Duodenal mucosa (tissue), 2 donors: ENCODE measurements at regions not wholly inside any gene's neighbourhood (a gene's known extent, or its start where the extent isn't known, plus 50 kb on each side); places are given as distances from the start of the nearest gene placed in this dataset.

ENCODE experiments used
- H3K27ac ChIP-seq: one replicate; pipeline ENCODE4 v1.7.0; 2013; ENCODE audit warnings: low read depth, low read length
- H3K27me3 ChIP-seq, 2 donors: one replicate each; pipeline ENCODE4 v1.7.0; 2013; ENCODE audit warnings: low read length in 2 of 2, control low read depth in 1 of 2; ENCODE audit not compliant: insufficient read depth in 2 of 2, control insufficient read depth in 1 of 2
- H3K36me3 ChIP-seq, 2 donors: one replicate each; pipeline ENCODE4 v1.7.0; 2013; ENCODE audit warnings: low read length in 2 of 2, control low read depth in 1 of 2; ENCODE audit not compliant: insufficient read depth in 2 of 2, control insufficient read depth in 1 of 2
- H3K4me1 ChIP-seq, 2 donors: one replicate each; pipeline ENCODE4 v1.7.0; 2013; ENCODE audit warnings: low read length in 2 of 2, control low read depth in 1 of 2; ENCODE audit not compliant: insufficient read depth in 2 of 2, control insufficient read depth in 1 of 2
- H3K4me3 ChIP-seq, 2 donors: one replicate each; pipeline ENCODE4 v1.7.0; 2013; ENCODE audit warnings: low read length in 2 of 2, low read depth in 1 of 2
- H3K9ac ChIP-seq, 2 donors: one replicate each; pipeline ENCODE4 v1.7.0; 2013; ENCODE audit warnings: low read length in 2 of 2, low read depth in 1 of 2
- H3K9me3 ChIP-seq, 2 donors: one replicate each; pipeline ENCODE4 v1.7.0; 2013; ENCODE audit warnings: low read length in 2 of 2, control low read depth in 1 of 2; ENCODE audit not compliant: control insufficient read depth in 1 of 2

DNA sequence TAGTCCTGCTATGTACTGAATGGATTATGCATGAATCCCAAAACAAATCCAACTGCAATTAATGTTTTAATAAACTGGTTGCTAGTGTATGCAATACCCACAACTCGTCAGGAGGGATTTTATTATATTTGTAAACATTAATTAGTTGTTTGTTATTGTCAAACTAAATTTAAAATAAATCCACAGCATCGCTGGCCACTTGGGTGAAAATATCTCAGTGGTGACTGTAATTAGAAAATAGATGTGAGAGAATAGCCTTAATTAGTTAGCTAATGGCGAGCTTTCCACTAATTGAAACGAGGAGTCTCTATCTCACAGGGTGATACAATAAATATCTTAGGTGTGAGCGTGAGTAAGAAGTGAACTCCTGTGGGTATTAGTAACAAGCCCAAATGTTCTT lies 176.8 kb downstream of the LINC00237 start:
- no peaks in the 10 kb centered on the region for H3K4me1 ChIP-seq
- H3K36me3 ChIP-seq, result no peaks in the 10 kb centered on the region
- H3K4me3 ChIP-seq, result no peak overlapping the region
- no peak overlapping the region for H3K27ac ChIP-seq
- no peaks in the 10 kb centered on the region for H3K27me3 ChIP-seq
- H3K9me3 ChIP-seq, result no peaks in the 10 kb centered on the region
- no peak overlapping the region for H3K9ac ChIP-seq

DNA sequence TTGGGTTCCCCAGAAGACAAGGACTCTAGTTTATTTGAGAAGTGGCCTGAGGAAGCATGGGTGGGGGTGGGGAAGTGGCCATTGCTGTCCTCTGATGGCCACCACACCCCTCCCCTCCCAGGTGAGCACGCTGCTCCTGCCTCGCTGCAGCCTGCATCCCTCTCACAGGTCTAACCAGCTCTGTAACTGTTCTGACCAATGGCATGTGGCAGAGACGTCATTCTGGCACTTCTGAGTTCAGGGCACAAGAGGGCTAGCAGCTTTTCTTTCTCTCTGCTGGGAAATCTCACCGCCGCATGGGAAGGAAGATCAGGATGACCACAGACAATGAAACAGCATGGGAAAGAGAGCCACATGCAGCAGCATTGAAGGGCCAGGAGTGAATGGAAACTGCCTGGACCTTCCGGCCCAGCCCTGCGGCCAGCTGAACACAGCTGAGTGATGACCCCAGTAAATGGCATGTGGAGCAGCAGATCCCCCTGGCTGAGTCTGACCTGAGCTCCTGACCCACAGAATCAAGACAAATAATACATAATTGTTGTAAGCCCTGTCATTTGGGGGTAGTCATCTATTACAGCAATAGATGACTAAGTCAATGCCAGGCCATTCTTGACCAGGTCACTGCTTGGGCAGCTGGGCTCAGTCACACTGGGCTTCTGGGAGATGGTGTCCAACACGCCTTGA lies 179.8 kb downstream of the LINC00237 start:
- Histone ChIP-seq H3K9ac (no peak overlapping the region), H3K27me3 (peaks cover 0 to 3% of the 10 kb centered on the region in 2 donors), H3K4me1 (no peaks in the 10 kb centered on the region), H3K9me3 (no peaks in the 10 kb centered on the region), H3K27ac (no peak overlapping the region), H3K36me3 (no peaks in the 10 kb centered on the region), H3K4me3 (no peak overlapping the region)

DNA sequence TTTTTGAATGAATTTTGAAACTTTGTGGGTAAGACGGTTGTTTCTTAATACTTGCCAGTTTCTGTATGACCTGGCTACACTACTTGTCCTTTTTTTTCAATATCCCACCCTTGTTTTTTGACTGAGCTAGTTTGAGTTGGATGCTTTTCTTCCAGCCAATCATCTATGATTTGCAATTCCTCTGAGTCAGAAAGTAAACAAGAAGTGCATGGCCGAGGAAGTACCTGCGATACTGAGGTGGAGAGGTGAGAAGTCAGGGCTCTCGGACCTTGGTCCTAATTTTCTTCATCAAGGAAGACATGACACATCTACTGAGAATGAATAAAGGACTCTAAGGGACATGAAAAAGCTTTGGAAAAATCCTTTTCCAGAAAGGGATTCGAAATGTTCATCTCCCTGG lies 185.7 kb downstream of the LINC00237 start:
- Histone ChIP-seq H3K27me3 (peaks cover 0 to 3% of the 10 kb centered on the region in 2 donors), H3K27ac (no peak overlapping the region), H3K9me3 (peaks cover 0 to 5% of the 10 kb centered on the region in 2 donors), H3K4me1 (no peaks in the 10 kb centered on the region), H3K9ac (no peak overlapping the region), H3K4me3 (no peak overlapping the region), H3K36me3 (no peaks in the 10 kb centered on the region)

DNA sequence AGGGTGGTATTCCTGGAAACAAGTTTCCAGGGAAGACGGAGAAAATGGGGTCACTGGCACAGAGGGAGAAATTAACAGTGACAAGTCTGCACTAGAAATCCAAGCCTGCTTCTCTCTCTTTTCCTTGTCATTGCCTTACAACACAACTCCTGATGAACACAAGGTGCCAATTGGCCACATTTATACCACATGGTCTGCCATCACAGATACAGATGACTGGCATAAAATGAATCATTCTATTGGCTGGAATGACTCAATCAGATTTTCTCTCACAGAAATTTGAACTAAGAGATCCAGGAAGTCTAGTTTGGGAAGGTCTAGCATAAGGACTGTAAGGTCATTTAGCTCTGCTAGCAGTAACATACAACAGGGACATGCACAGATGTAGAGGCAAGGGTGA lies 190.3 kb downstream of the LINC00237 start:
- H3K4me3 ChIP-seq, result no peak overlapping the region
- peaks cover 0 to 5% of the 10 kb centered on the region in 2 donors for H3K9me3 ChIP-seq
- H3K27me3 ChIP-seq, result no peaks in the 10 kb centered on the region
- no peaks in the 10 kb centered on the region for H3K36me3 ChIP-seq
- no peak overlapping the region for H3K9ac ChIP-seq
- H3K27ac ChIP-seq, result no peak overlapping the region
- no peaks in the 10 kb centered on the region for H3K4me1 ChIP-seq

DNA sequence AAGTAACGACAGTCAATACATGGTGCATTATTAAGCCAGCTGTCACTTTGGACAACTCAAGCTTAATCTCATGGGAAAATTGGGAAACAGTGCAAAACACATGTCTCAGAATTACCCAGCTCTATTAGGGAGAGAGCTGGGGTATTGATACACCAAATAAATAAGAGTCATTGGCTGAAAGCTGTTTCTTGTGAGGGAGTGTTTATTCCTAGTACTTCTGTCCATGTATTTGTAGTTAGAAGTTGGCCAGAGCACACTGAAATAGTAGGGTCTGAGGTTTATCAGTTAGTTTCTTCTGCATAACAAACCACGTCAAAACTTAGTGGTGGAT lies 192.0 kb upstream of the RALGAPA2 start:
- Histone ChIP-seq H3K27ac (no peak overlapping the region), H3K4me3 (no peak overlapping the region), H3K36me3 (no peaks in the 10 kb centered on the region), H3K9ac (no peak overlapping the region), H3K4me1 (no peaks in the 10 kb centered on the region), H3K9me3 (no peaks in the 10 kb centered on the region), H3K27me3 (peaks cover 0 to 6% of the 10 kb centered on the region in 2 donors)

DNA sequence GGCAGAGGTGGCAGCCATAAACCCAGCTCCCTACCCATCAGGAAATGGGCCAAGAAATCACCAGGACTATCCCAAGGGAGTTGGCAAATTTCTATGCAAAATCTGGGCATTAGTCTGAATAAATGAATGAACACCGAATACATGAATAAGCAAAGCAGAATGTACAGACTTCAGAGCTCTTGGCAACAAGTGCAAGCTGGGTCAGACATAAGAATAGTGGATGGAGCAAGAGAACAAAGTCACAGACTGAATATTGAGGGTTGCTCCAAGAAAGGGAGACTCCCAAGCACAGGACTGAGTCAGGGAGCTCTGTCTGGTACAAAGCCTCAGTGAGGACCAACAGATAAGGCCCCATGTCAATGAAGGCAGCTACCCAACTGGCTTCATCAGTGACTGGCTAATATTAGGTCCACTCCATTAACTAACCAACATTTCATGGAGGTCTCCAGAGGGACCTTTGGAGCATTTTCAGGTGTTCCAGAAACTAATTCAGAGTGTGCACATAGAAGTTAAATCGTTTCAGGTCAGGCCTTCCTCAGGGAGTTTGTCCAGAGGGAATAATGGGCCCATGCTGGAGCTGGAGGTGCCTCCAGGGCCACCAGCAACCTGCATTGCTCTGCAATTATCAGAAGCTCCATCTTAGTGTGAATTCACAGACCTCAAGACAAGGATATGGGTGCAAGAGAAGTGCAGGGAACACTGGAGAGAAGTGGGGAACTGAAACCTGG lies 191.5 kb upstream of the RALGAPA2 start:
- Histone ChIP-seq H3K27ac (no peak overlapping the region), H3K27me3 (peaks cover 0 to 3% of the 10 kb centered on the region in 2 donors)

DNA sequence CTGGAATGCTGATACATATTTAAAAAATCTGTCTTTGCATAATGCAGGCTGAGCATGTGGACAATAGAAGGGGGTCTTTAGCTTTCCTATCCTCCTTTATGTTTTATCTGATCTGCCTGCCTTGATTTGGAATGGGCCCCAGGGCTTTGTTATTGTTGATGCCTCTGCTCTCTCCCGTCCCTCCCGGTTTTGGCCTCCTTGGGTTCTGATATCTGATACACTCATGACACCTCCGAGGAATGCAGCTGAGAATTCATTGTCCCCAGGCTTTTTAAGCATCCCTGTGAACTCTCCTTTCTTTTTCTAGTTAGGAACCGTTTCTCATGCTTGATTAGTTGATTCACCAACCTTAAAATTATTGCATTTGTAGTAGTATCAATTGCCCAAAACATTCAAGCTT lies 185.5 kb upstream of the RALGAPA2 start:
- Histone ChIP-seq H3K4me3 (no peak overlapping the region), H3K9me3 (no peaks in the 10 kb centered on the region), H3K9ac (no peak overlapping the region), H3K36me3 (no peaks in the 10 kb centered on the region), H3K27me3 (no peaks in the 10 kb centered on the region), H3K4me1 (no peaks in the 10 kb centered on the region), H3K27ac (no peak overlapping the region)

More for the DNA sequence above, 191.5 kb upstream of the RALGAPA2 start:
- Histone ChIP-seq H3K9ac (no peak overlapping the region), H3K4me1 (no peaks in the 10 kb centered on the region), H3K36me3 (no peaks in the 10 kb centered on the region), H3K9me3 (no peaks in the 10 kb centered on the region), H3K4me3 (no peak overlapping the region)

DNA sequence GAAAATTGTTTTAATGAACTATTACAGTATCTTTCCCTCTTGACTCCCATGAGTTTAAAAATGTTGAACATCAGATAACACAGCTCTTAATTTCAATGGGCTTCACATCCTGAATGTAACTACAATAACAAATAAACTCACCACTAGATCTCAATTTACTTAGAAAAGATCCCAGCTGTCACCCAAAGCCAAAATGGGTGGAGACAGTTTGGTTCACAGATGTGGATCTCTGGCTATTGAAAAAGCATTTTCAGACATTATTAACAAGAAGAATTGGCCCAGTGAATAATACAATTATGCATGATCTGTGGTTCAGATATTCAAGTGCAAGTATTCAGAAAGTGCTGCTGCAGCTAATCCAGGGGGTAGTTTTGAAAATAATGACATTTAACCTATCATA lies 184.7 kb upstream of the RALGAPA2 start:
- Histone ChIP-seq H3K4me3 (no peak overlapping the region), H3K27ac (no peak overlapping the region), H3K4me1 (no peaks in the 10 kb centered on the region), H3K36me3 (no peaks in the 10 kb centered on the region), H3K9ac (no peak overlapping the region), H3K27me3 (no peaks in the 10 kb centered on the region), H3K9me3 (no peaks in the 10 kb centered on the region)

DNA sequence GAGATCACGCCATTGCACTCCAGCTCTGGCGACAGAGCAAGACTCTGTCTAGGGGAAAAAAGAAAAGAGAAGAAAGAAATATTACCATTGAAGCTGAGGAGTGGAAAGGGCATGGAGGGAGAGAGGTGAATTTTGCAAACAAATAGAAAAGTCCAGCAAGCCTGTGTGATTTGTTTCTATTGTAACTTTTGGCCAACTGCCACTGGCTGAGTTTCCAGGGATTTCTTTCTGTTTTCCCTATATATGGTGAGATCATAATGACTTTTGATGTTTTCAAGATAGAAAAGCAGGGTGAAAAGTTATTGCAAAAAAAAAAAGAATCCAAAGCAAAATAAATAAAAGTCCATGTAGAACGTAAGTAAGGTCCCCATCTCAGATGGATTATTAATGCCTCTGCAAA lies 184.2 kb upstream of the RALGAPA2 start:
- no peaks in the 10 kb centered on the region for H3K9me3 ChIP-seq
- H3K4me3 ChIP-seq, result no peak overlapping the region
- H3K4me1 ChIP-seq, result no peaks in the 10 kb centered on the region
- H3K27ac ChIP-seq, result no peak overlapping the region
- no peaks in the 10 kb centered on the region for H3K36me3 ChIP-seq
- no peaks in the 10 kb centered on the region for H3K27me3 ChIP-seq
- no peak overlapping the region for H3K9ac ChIP-seq

DNA sequence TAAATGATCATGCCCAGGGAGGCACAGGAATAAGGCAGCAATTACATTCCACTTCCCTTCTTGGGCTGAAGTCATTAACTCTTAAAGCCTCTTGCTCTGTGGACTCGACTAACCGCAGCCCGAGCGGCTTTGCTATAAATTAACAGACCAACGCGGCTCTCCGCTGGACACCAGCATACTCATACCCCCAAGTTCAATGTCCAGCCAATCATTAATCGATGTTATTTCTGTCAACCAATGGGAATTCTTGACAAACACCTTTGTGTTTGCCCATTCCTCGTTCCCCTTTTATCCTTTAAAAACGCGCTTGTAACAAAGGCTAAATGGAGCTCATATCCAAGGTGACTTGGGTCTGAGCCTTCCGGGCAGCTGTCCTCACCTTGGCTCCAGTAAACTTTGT lies 183.1 kb upstream of the RALGAPA2 start:
- H3K9ac ChIP-seq, result no peak overlapping the region
- H3K27me3 ChIP-seq, result no peaks in the 10 kb centered on the region
- no peaks in the 10 kb centered on the region for H3K9me3 ChIP-seq

More for the DNA sequence above, 183.1 kb upstream of the RALGAPA2 start:
- no peaks in the 10 kb centered on the region for H3K4me1 ChIP-seq
- H3K4me3 ChIP-seq, result no peak overlapping the region
- no peak overlapping the region for H3K27ac ChIP-seq
- H3K36me3 ChIP-seq, result no peaks in the 10 kb centered on the region
